Right atrium auricular region (tissue), 2 donors: ENCODE measurements at regions not wholly inside any gene's neighbourhood (a gene's known extent, or its start where the extent isn't known, plus 50 kb on each side); places are given as distances from the start of the nearest gene placed in this dataset.

Source experiments
- DNase-seq: peaks from one replicate; pipeline ENCODE4 v3.0.0-alpha.2; 2019; ENCODE audit warnings: low spot score
- H3K27ac ChIP-seq, 2 donors: fragments of 200-600 bp; sonication (generic); 1 replicate in 1 of 2; 2 replicates in 1 of 2; pipeline ENCODE4 v1.5.1; 2016 to 2019
- H3K27me3 ChIP-seq, 2 donors: fragments of 200-600 bp; sonication (generic); one replicate each; pipeline versions ENCODE4 v1.5.1 to v1.6.0; 2017 to 2019
- H3K36me3 ChIP-seq: fragments of 200-600 bp; sonication (generic); one replicate; pipeline ENCODE4 v1.5.1; 2016
- H3K4me1 ChIP-seq, 2 donors: fragments of 200-600 bp; sonication (generic); one replicate each; pipeline versions ENCODE4 v1.5.1 to v1.6.0; 2017 to 2019
- H3K4me3 ChIP-seq, 2 donors: fragments of 200-600 bp; sonication (generic); 1 replicate in 1 of 2; 2 replicates in 1 of 2; pipeline ENCODE4 v1.5.1; 2017 to 2019; ENCODE audit warnings: mild to moderate bottlenecking in 1 of 2, moderate library complexity in 1 of 2
- H3K9me3 ChIP-seq, 2 donors: fragments of 200-600 bp; sonication (generic); one replicate each; pipeline ENCODE4 v1.5.1; 2019
- CTCF ChIP-seq, 2 donors: fragments of 200-600 bp; sonication (generic); IDR thresholded peaks; one replicate each; pipeline ENCODE4 v1.5.1; 2019; ENCODE audit warnings: antibody characterized with exemption in 2 of 2

- Histone ChIP-seq H3K27ac (no peak overlapping the region), H3K9me3 (no peaks in the 10 kb centered on the region), H3K36me3 (no peaks in the 10 kb centered on the region), H3K27me3 (no peaks in the 10 kb centered on the region), H3K4me3 (no peak overlapping the region), H3K4me1 (no peaks in the 10 kb centered on the region)
- no peak for DNase-seq
- no peak for TF ChIP-seq CTCF (IDR thresholded peaks at IDR 0.05)
These were observed 152.4 kb downstream of the VRK1 start for GRCh38 chr14:96949594-96949993.

- no peak for DNase-seq
- Histone ChIP-seq H3K27ac (no peak overlapping the region), H3K36me3 (no peaks in the 10 kb centered on the region), H3K9me3 (no peaks in the 10 kb centered on the region), H3K4me1 (no peaks in the 10 kb centered on the region), H3K27me3 (no peaks in the 10 kb centered on the region), H3K4me3 (no peak overlapping the region)
- no peak for TF ChIP-seq CTCF (IDR thresholded peaks at IDR 0.05)
These were observed 154.3 kb downstream of the VRK1 start for GRCh38 chr14:96951511-96951910.

GRCh38 chr14:96953087-96953874 lies 156.1 kb downstream of the VRK1 start:
- H3K9me3 ChIP-seq, result no peaks in the 10 kb centered on the region
- no peak for DNase-seq
- H3K27ac ChIP-seq, result no peak overlapping the region
- H3K4me3 ChIP-seq, result no peak overlapping the region
- no peaks in the 10 kb centered on the region for H3K27me3 ChIP-seq
- no peak for TF ChIP-seq CTCF (IDR thresholded peaks at IDR 0.05)
- H3K4me1 ChIP-seq, result no peaks in the 10 kb centered on the region
- no peaks in the 10 kb centered on the region for H3K36me3 ChIP-seq

GRCh38 chr14:96953875-96954185 lies 156.6 kb downstream of the VRK1 start:
- Histone ChIP-seq H3K27me3 (no peaks in the 10 kb centered on the region), H3K36me3 (no peaks in the 10 kb centered on the region), H3K9me3 (no peaks in the 10 kb centered on the region), H3K4me1 (no peaks in the 10 kb centered on the region), H3K27ac (no peak overlapping the region), H3K4me3 (no peak overlapping the region)
- DNase-seq, result no peak
- no peak for TF ChIP-seq CTCF (IDR thresholded peaks at IDR 0.05)

GRCh38 chr14:96956464-96957239 lies 159.5 kb downstream of the VRK1 start:
- Histone ChIP-seq H3K4me1 (no peaks in the 10 kb centered on the region), H3K27me3 (no peaks in the 10 kb centered on the region), H3K9me3 (no peaks in the 10 kb centered on the region), H3K4me3 (no peak overlapping the region), H3K27ac (no peak overlapping the region), H3K36me3 (no peaks in the 10 kb centered on the region)
- DNase-seq, result no peak
- no peak for TF ChIP-seq CTCF (IDR thresholded peaks at IDR 0.05)
